ENCODE measurements at regions not wholly inside any gene's neighbourhood (a gene's known extent, or its start where the extent isn't known, plus 50 kb on each side); places are given as distances from the start of the nearest gene placed in this dataset.

GRCh38 chr5:39808656-39809055 lies 383.9 kb upstream of the DAB2 start:
- TF ChIP-seq, protein P1, sequence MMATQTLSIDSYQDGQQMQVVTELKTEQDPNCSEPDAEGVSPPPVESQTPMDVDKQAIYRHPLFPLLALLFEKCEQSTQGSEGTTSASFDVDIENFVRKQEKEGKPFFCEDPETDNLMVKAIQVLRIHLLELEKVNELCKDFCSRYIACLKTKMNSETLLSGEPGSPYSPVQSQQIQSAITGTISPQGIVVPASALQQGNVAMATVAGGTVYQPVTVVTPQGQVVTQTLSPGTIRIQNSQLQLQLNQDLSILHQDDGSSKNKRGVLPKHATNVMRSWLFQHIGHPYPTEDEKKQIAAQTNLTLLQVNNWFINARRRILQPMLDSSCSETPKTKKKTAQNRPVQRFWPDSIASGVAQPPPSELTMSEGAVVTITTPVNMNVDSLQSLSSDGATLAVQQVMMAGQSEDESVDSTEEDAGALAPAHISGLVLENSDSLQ (IDR thresholded peaks at IDR 0.05) = no peak
- TF ChIP-seq SP1 (IDR thresholded peaks at IDR 0.05) (no peak), HDGF (IDR thresholded peaks at IDR 0.05; ENCODE audit: borderline replicate concordance) (no peak), NFRKB (IDR thresholded peaks at IDR 0.05) (no peak), FOXA1 (IDR thresholded peaks at IDR 0.05) (no peak)
